ENCODE measurements at regions not wholly inside any gene's neighbourhood (a gene's known extent, or its start where the extent isn't known, plus 50 kb on each side); places are given as distances from the start of the nearest gene placed in this dataset.

DNA sequence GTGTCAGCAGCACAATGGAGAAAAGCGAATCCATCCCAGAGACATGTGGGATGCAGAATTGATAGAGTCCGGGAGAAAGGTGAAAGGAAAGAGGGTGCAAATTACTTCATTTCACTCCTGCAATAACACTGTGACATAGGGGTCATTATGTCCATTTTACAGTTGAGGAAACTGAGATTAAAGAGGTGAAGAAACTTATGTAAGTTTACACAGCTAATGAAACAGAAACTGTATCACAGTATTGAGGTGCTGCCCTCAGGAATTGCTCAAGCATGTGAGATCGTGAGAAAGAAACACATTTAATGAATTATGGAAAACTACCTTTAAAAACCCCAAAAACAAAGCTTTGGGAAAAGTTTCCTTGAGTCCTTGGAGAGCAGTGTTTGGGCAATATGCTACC is 103.6 kb upstream of the PFN2 start:
- TF ChIP-seq POLR2AphosphoS5 (IDR thresholded peaks at IDR 0.05) = no peak
- TF ChIP-seq, protein P1, sequence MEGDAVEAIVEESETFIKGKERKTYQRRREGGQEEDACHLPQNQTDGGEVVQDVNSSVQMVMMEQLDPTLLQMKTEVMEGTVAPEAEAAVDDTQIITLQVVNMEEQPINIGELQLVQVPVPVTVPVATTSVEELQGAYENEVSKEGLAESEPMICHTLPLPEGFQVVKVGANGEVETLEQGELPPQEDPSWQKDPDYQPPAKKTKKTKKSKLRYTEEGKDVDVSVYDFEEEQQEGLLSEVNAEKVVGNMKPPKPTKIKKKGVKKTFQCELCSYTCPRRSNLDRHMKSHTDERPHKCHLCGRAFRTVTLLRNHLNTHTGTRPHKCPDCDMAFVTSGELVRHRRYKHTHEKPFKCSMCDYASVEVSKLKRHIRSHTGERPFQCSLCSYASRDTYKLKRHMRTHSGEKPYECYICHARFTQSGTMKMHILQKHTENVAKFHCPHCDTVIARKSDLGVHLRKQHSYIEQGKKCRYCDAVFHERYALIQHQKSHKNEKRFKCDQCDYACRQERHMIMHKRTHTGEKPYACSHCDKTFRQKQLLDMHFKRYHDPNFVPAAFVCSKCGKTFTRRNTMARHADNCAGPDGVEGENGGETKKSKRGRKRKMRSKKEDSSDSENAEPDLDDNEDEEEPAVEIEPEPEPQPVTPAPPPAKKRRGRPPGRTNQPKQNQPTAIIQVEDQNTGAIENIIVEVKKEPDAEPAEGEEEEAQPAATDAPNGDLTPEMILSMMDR (IDR thresholded peaks at IDR 0.05) = no peak
- TF ChIP-seq EP300 (IDR thresholded peaks at IDR 0.05) = no peak
- TF ChIP-seq POLR2A (IDR thresholded peaks at IDR 0.05; ENCODE audit: low read depth) = no peak
- DNase-seq (ENCODE audit: extremely low spot score) = no peak
- Histone ChIP-seq H3K9me3 (peaks cover 0 to 12% (median 11%) of the 10 kb centered on the region in 4 donors), H3K27me3 (no peaks in the 10 kb centered on the region), H3K27ac (replicated peaks in 1 of 4) (no peak overlapping the region), H3K36me3 (no peaks in the 10 kb centered on the region), H3K4me1 (peaks cover 0 to 8% (median 6%) of the 10 kb centered on the region in 4 donors), H3K4me3 (no peak overlapping the region)
- 88% methylated on average over 3 of the region's 3 CpGs for WGBS
- intact Hi-C loops (cut with DNase I) = no loop called here

DNA sequence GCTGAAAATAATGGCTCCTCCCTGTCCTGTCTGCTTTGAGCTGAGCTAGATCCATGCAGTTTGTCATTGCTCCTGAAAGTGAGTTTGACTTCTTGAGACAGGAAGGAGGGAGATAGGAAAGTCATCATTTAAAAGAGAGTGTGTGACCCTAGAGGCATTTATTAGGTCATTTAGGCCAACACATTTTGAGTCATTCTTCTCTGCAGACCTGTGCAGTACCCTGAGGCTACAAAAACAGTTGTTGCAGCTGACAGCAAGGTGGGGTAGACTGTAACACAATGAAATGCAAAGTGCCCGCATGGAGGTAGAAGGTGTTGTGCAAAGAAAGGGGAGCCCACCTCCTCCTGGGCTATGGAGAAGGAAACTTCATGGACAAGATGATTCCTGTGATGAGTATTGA is 102.8 kb upstream of the PFN2 start:
- 95% methylated on average over 1 of the region's 1 CpG for WGBS
- Histone ChIP-seq H3K4me3 (no peak overlapping the region), H3K36me3 (no peaks in the 10 kb centered on the region), H3K9me3 (peaks cover 0 to 12% (median 11%) of the 10 kb centered on the region in 4 donors), H3K27ac (replicated peaks in 1 of 4) (no peak overlapping the region), H3K4me1 (peaks cover 0 to 5% (median 0%) of the 10 kb centered on the region in 4 donors), H3K27me3 (no peaks in the 10 kb centered on the region)
- TF ChIP-seq, protein P1 (IDR thresholded peaks at IDR 0.05) = no peak
- no peak for TF ChIP-seq EP300 (IDR thresholded peaks at IDR 0.05)
- no peak for TF ChIP-seq POLR2A (IDR thresholded peaks at IDR 0.05; ENCODE audit: low read depth)
- no peak for TF ChIP-seq POLR2AphosphoS5 (IDR thresholded peaks at IDR 0.05)
- intact Hi-C loops (cut with DNase I) = no loop called here
- DNase-seq (ENCODE audit: extremely low spot score) = peak; percentile 66

DNA sequence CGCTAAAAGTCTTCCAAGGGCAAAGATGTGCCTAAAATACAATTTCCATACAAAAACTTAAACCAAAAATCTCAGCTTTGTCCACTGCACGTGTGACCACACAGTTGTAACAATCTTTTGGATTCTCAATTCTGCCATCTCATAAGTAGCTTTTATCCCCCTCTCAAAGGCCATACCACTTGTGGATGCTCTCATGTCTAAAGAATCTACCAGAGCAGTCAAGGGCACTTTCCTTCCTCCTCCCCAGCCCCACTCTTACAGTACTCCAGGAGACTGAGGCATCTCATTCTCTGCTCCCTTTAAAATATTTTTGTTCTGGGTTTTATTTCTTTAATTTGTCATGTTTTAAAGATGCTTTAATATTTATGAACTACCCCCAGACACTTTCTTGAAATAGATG is 102.3 kb upstream of the PFN2 start:
- 84% methylated on average over 2 of the region's 2 CpGs for WGBS
- Histone ChIP-seq H3K9me3 (peaks cover 0 to 12% (median 11%) of the 10 kb centered on the region in 4 donors), H3K36me3 (no peaks in the 10 kb centered on the region), H3K27me3 (no peaks in the 10 kb centered on the region), H3K4me3 (no peak overlapping the region), H3K4me1 (no peaks in the 10 kb centered on the region), H3K27ac (replicated peaks in 1 of 4) (no peak overlapping the region)
- intact Hi-C loops (cut with DNase I) = no loop called here
- DNase-seq (ENCODE audit: extremely low spot score) = peak; percentile 31
- no peak for TF ChIP-seq POLR2AphosphoS5 (IDR thresholded peaks at IDR 0.05)
- TF ChIP-seq EP300 (IDR thresholded peaks at IDR 0.05) = no peak
- TF ChIP-seq, protein P1 (IDR thresholded peaks at IDR 0.05) = no peak
- TF ChIP-seq POLR2A (IDR thresholded peaks at IDR 0.05; ENCODE audit: low read depth) = no peak

DNA sequence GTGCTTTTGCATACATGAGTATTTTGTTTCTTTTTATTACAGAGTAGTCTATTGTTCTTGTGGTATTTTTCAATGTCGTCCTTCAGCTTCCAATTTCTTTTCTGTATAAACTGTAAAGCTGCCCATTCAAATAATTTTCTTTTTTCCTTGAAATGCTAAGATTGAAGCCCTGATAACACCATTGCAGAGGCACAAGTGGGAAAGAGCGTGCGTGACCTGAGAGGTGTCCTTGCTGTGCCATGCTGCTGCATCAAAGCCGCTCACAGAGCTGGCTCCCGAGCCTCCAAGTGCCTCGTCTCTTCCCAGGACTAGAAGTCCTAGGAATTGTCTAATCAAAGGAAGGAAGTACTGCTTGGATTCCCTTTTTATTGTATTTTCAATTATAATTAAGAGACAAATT is 101.9 kb upstream of the PFN2 start:
- Histone ChIP-seq H3K36me3 (no peaks in the 10 kb centered on the region), H3K27me3 (no peaks in the 10 kb centered on the region), H3K4me3 (no peak overlapping the region), H3K27ac (replicated peaks in 1 of 4) (no peak overlapping the region), H3K4me1 (no peaks in the 10 kb centered on the region), H3K9me3 (peaks cover 0 to 12% (median 11%) of the 10 kb centered on the region in 4 donors)
- intact Hi-C loops (cut with DNase I) = no loop called here
- 91% methylated on average over 6 of the region's 6 CpGs for WGBS
- TF ChIP-seq, protein P1 (IDR thresholded peaks at IDR 0.05) = no peak
- TF ChIP-seq POLR2AphosphoS5 (IDR thresholded peaks at IDR 0.05) = no peak
- DNase-seq (ENCODE audit: extremely low spot score) = peak; percentile 29

DNA sequence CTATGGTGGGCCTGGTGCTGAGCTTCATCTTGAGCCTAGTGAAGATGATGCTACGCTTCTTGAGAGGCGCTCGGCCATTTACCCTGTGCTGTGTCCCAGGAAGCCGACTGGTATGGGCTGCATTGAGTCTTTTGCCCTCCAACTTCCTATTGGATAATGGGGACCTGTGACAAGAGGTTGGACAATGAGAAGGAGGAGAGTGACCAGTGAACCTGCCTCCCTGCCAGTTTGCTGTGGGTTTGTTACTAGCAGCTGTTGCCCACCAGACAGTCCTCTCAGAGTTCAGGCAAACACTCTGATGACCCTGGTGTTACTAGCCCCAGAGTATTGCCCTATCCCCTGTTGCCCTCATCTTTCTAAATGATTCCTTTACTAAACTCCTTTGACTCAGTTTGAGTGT is 99.6 kb upstream of the PFN2 start:
- no peak for DNase-seq (ENCODE audit: extremely low spot score)
- no peaks in the 10 kb centered on the region for H3K4me1 ChIP-seq
- intact Hi-C loops (cut with DNase I) = no loop called here

More for the DNA sequence above, 99.6 kb upstream of the PFN2 start:
- WGBS = 100% methylated on average over 4 of the region's 4 CpGs
- Histone ChIP-seq H3K27ac (replicated peaks in 1 of 4) (no peak overlapping the region), H3K27me3 (no peaks in the 10 kb centered on the region), H3K9me3 (no peaks in the 10 kb centered on the region), H3K36me3 (no peaks in the 10 kb centered on the region), H3K4me3 (no peak overlapping the region)
- no peak for TF ChIP-seq EP300 (IDR thresholded peaks at IDR 0.05)
- TF ChIP-seq POLR2AphosphoS5 (IDR thresholded peaks at IDR 0.05) = no peak
- TF ChIP-seq POLR2A (IDR thresholded peaks at IDR 0.05; ENCODE audit: low read depth) = no peak
- TF ChIP-seq, protein P1 (IDR thresholded peaks at IDR 0.05) = no peak
